ENCODE measurements at regions not wholly inside any gene's neighbourhood (a gene's known extent, or its start where the extent isn't known, plus 50 kb on each side); places are given as distances from the start of the nearest gene placed in this dataset.

DNA sequence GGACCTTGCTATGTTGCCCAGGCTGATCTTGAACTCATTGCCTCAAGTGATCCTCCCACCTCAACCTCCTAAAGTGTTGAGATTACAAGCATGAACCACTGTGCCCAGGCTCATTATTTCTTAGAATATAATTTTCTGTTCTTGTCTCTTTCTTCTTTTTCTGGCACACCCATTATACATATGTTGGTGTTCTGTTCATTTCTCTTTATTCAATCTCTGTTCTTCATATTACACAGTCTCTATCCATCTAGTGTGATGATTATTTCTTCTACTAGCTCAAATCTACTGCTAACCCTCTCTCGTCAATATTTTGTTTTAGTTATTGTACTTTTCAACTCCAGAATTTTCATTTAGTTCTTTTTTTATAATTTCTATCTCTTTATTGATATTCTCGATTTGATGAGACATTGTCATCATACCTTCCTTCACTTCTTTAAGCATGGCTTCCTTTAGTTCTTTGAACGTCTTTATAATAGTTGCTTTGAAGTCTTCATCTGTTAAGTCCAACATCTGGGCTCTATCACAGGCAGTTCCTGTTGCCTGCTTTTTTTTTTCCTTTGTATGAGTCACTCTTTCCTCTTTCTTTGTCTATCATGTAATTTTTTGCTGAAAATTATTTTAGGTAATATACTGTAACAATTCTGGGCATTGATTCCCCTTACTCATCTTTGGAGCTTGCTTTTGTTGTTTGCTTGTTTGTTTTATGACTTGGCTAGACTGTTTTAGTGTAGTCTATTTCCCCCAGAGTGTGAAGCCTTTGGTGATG is 196.4 kb upstream of the NABP1 start:
- TF ChIP-seq POLR2AphosphoS5 (IDR thresholded peaks at IDR 0.05; ENCODE audit: insufficient read depth, low read depth, low read length) (no peak), EZH2 (IDR thresholded peaks at IDR 0.05; ENCODE audit: borderline replicate concordance, low read depth, low read length, severe bottlenecking) (no peak), JUN (IDR thresholded peaks at IDR 0.05; ENCODE audit: borderline replicate concordance, insufficient read depth, insufficient read length, low read depth) (peak; percentile 69), MAX (IDR thresholded peaks at IDR 0.05; ENCODE audit: insufficient read depth, insufficient read length) (no peak), POLR2A (IDR thresholded peaks at IDR 0.05; ENCODE audit: low read depth, low read length) (no peak), GATA2 (IDR thresholded peaks at IDR 0.05; ENCODE audit: insufficient read depth, insufficient read length, low read depth, low read length) (no peak)
- TF ChIP-seq, protein P1, sequence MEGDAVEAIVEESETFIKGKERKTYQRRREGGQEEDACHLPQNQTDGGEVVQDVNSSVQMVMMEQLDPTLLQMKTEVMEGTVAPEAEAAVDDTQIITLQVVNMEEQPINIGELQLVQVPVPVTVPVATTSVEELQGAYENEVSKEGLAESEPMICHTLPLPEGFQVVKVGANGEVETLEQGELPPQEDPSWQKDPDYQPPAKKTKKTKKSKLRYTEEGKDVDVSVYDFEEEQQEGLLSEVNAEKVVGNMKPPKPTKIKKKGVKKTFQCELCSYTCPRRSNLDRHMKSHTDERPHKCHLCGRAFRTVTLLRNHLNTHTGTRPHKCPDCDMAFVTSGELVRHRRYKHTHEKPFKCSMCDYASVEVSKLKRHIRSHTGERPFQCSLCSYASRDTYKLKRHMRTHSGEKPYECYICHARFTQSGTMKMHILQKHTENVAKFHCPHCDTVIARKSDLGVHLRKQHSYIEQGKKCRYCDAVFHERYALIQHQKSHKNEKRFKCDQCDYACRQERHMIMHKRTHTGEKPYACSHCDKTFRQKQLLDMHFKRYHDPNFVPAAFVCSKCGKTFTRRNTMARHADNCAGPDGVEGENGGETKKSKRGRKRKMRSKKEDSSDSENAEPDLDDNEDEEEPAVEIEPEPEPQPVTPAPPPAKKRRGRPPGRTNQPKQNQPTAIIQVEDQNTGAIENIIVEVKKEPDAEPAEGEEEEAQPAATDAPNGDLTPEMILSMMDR (IDR thresholded peaks at IDR 0.05; ENCODE audit: extremely low read depth in 1 of 2, insufficient read depth in 1 of 2, low read depth in 1 of 2, low read length in 2 of 2) = no peak

Measured in endothelial cell of umbilical vein (primary cell).